Gastroesophageal sphincter (tissue), 4 donors: ENCODE measurements at regions not wholly inside any gene's neighbourhood (a gene's known extent, or its start where the extent isn't known, plus 50 kb on each side); places are given as distances from the start of the nearest gene placed in this dataset.

Source experiments
- ATAC-seq: fragments of 150-250 bp; one replicate; pipeline ENCODE4 v1.9.1; 2016; ENCODE audit warnings: mild to moderate bottlenecking, moderate library complexity
- H3K27ac ChIP-seq, 4 donors: fragments of 200-600 bp; sonication (generic) in 3 of 4; 1 replicate in 3 of 4; 2 replicates in 1 of 4; pipeline ENCODE4 v1.5.1; 2016 to 2019
- H3K27me3 ChIP-seq: fragments of 200-600 bp; sonication (generic); one replicate; pipeline ENCODE4 v1.5.1; 2019
- H3K36me3 ChIP-seq, 2 donors: fragments of 200-600 bp; sonication (generic); one replicate each; pipeline ENCODE4 v1.5.1; 2019; ENCODE audit warnings: control low read depth in 1 of 2
- H3K4me1 ChIP-seq, 3 donors: fragments of 200-600 bp; sonication (generic); 1 replicate in 2 of 3; 2 replicates in 1 of 3; pipeline ENCODE4 v1.5.1; 2016 to 2019; ENCODE audit warnings: control low read depth in 2 of 3
- H3K4me3 ChIP-seq, 2 donors: fragments of 200-600 bp; sonication (generic); one replicate each; pipeline ENCODE4 v1.5.1; 2019; ENCODE audit warnings: mild to moderate bottlenecking in 1 of 2, moderate library complexity in 1 of 2
- H3K9me3 ChIP-seq, 3 donors: fragments of 200-600 bp; sonication (generic); one replicate each; pipeline ENCODE4 v1.5.1; 2017 to 2019; ENCODE audit warnings: control low read depth in 2 of 3
- EP300 ChIP-seq: sonication (generic); formaldehyde crosslinking; IDR thresholded peaks from one replicate; pipeline ENCODE4 v1.6.1; 2017; ENCODE audit warnings: antibody characterized with exemption, mild to moderate bottlenecking
- POLR2A ChIP-seq, 2 donors: fragments of 450-650 bp; IDR thresholded peaks; one replicate each; pipeline ENCODE4 v1.6.1; 2017; ENCODE audit warnings: antibody characterized with exemption in 2 of 2, mild to moderate bottlenecking in 2 of 2, moderate library complexity in 1 of 2
- POLR2AphosphoS5 ChIP-seq: sonication (generic); formaldehyde crosslinking; IDR thresholded peaks from one replicate; pipeline ENCODE4 v1.6.1; 2017; ENCODE audit warnings: antibody characterized with exemption
- WGBS, 2 donors: methylation state at CpG; one replicate each; pipeline ENCODE4 v1.1.5; 2018; ENCODE audit warnings: low coverage in 1 of 2; 5-methylcytosine and 5-hydroxymethylcytosine counted together
- TF ChIP-seq, protein P1 (sequence below), 4 experiments: fragments of 200-600 bp in 2 of 4; fragments of 450-650 bp in 2 of 4; sonication (generic) in 1 of 4; IDR thresholded peaks; one replicate each; pipeline ENCODE4 v1.5.1; 2017 to 2019; ENCODE audit warnings: antibody characterized with exemption in 4 of 4, mild to moderate bottlenecking in 2 of 4, moderate library complexity in 2 of 4

DNA sequence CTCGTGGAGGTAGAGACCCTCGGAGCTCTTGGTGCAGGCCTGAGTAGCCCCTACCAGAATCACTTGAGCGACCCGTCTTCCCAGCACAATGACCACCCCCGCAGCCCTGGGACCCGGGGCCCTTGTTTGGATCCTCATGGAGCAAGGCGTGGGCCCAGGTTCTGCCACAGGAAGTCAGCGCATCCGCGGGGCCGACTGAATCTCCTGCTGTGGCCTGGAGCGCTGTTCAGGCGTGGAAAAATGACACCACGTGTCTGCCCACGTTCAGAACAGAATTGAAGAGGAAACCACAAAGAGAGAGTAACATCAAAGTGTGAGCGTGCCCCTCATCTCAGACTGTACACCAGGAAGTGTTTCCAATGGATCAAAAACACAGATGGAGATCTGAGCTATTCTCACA is 1479.2 kb downstream of the TBC1D22A start:
- ATAC-seq = no peak
- WGBS, 2 donors = 70% methylated on average over 4 of the region's 16 CpGs; no CpG with 5 or more reads in 1 of the 2 donors

DNA sequence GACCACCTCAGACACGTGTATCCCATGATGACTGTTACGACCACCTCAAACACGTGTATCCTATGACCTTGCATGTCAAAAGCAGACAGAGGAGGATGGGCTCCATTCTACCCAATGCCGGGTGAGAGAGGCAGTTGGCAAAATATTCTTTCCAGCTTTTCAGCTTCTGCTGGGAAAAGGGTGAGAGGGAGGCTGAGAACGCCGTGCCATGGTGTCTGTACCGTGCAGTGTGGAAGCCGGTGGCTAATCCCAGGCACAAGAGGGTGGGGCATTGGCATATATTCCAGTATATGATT is 1478.4 kb downstream of the TBC1D22A start:
- peaks cover 72% of the 10 kb centered on the region for H3K27me3 ChIP-seq
- H3K36me3 ChIP-seq = no peaks in the 10 kb centered on the region
- no peak overlapping the region for H3K4me3 ChIP-seq
- H3K27ac ChIP-seq = no peak overlapping the region
- TF ChIP-seq, protein P1, sequence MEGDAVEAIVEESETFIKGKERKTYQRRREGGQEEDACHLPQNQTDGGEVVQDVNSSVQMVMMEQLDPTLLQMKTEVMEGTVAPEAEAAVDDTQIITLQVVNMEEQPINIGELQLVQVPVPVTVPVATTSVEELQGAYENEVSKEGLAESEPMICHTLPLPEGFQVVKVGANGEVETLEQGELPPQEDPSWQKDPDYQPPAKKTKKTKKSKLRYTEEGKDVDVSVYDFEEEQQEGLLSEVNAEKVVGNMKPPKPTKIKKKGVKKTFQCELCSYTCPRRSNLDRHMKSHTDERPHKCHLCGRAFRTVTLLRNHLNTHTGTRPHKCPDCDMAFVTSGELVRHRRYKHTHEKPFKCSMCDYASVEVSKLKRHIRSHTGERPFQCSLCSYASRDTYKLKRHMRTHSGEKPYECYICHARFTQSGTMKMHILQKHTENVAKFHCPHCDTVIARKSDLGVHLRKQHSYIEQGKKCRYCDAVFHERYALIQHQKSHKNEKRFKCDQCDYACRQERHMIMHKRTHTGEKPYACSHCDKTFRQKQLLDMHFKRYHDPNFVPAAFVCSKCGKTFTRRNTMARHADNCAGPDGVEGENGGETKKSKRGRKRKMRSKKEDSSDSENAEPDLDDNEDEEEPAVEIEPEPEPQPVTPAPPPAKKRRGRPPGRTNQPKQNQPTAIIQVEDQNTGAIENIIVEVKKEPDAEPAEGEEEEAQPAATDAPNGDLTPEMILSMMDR (IDR thresholded peaks at IDR 0.05) = no peak
- TF ChIP-seq POLR2AphosphoS5 (no peak), EP300 (no peak), POLR2A (IDR thresholded peaks at IDR 0.05) (no peak)
- no peak for ATAC-seq
- H3K4me1 ChIP-seq = no peaks in the 10 kb centered on the region
- WGBS, 2 donors = 90 to 94% methylated on average over 2 to 5 of the region's 8 CpGs
- H3K9me3 ChIP-seq = no peaks in the 10 kb centered on the region

More for the DNA sequence above, 1479.2 kb downstream of the TBC1D22A start:
- Histone ChIP-seq H3K9me3 (no peaks in the 10 kb centered on the region), H3K36me3 (no peaks in the 10 kb centered on the region), H3K27me3 (peaks cover 75% of the 10 kb centered on the region), H3K27ac (no peak overlapping the region), H3K4me1 (no peaks in the 10 kb centered on the region), H3K4me3 (no peak overlapping the region)
- no peak for TF ChIP-seq POLR2AphosphoS5
- TF ChIP-seq, protein P1 (IDR thresholded peaks at IDR 0.05) = no peak
- TF ChIP-seq EP300 = no peak
- TF ChIP-seq POLR2A (IDR thresholded peaks at IDR 0.05) = no peak

DNA sequence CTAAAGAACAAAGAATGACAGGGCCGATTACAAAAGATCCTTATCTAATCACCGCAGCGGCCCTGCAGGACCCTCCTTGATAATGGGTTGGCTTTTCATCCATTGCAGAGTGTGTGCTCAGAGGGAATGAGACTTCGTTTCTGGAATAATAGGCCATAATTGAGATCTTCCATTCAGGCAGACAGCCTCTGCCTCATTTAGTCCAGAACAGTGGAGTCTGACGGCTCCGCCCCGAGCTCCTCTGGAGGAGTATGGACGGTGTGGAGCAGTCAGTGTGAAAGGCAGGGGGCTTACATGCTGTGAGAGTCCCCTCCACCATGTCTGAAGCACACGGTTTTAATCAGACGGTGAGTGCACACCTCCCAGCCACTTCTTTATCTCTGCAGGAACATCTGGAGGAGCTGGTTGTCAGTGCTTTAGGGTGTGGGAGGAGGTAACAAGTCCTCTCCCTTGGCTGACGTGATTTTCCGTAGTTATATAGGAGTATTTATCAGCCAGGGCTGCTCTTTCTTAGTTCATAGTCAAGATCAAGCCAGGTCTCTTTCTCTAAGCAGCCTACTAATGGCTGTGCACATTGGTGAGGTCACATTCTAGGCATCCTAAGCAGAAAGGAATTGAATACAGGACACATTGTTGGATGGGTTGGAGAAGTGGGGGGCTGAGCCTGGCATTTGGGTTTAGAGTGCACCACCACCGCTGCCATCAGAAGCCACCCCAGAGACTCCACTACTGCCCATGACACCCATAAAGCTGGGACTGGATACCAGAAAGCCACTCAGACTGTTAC is 1477.9 kb downstream of the TBC1D22A start:
- Histone ChIP-seq H3K9me3 (no peaks in the 10 kb centered on the region), H3K27me3 (peaks cover 72% of the 10 kb centered on the region), H3K27ac (no peak overlapping the region), H3K36me3 (no peaks in the 10 kb centered on the region), H3K4me1 (no peaks in the 10 kb centered on the region), H3K4me3 (no peak overlapping the region)
- TF ChIP-seq EP300 = no peak
- TF ChIP-seq, protein P1 (IDR thresholded peaks at IDR 0.05) = no peak
- TF ChIP-seq POLR2A (IDR thresholded peaks at IDR 0.05) = no peak
- no peak for TF ChIP-seq POLR2AphosphoS5
- ATAC-seq = no peak
- WGBS, 2 donors = 26 to 36% methylated on average over 6 to 7 of the region's 13 CpGs

DNA sequence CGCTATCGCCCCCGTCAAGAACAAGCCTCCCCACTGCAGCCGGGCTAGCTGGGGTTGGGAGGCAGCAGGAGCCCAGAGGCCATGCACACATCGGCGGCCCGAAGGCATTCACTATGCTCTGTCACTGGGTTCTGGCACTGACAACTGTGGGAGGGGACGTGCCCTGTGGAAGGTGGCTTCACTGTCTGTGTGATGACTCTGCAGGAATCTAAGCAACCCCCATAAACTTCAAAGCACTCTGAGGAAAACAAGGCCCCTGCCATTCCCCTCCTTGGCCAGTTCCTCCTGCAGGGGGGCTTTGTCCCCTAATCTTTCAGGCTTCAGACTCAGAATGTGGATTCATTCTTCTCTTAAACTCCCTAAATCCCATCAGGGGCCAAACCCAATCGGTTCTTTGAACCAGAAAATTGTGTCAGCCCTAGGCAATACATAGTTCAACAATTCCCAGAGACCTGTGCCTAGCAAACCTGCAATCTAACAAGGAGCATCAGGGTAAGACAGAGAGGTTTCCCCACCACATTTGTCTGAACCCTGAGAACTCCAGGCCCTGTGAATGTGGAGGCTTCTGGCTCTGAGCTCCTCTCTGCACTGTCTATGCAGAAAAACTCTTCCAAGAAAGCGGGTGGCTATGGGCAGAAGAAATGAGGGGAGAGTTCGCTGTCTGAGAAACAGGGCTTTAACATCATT is 1477.2 kb downstream of the TBC1D22A start:
- Histone ChIP-seq H3K4me1 (no peaks in the 10 kb centered on the region), H3K9me3 (no peaks in the 10 kb centered on the region), H3K27ac (no peak overlapping the region), H3K36me3 (no peaks in the 10 kb centered on the region), H3K27me3 (peaks cover 65% of the 10 kb centered on the region), H3K4me3 (no peak overlapping the region)
- no peak for ATAC-seq
- TF ChIP-seq EP300 (no peak), POLR2A (IDR thresholded peaks at IDR 0.05) (no peak)
- TF ChIP-seq, protein P1 (IDR thresholded peaks at IDR 0.05) = no peak
- WGBS, 2 donors = 69% methylated on average over 4 of the region's 11 CpGs; no CpG with 5 or more reads in 1 of the 2 donors

DNA sequence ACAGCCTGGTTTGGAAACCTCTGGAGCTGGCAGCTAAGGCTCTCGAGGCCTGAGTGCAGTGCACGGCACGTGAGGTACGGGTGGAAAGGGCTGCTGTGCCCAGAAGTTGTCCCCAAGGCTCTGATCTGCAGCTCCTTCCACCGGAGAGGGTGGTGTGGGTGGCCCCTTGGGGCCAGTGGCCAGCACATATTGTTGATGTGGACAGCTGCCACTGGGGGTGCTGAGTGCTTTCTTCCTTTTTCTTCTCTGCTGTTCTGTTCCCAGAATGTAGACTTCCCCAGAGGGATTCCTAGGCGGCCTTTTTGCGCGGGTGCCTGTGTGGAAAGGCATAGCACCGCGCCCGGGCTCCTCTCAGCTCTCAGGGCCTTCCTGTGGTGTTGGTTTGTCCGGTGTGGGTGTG is 1476.5 kb downstream of the TBC1D22A start:
- no peaks in the 10 kb centered on the region for H3K4me1 ChIP-seq
- H3K9me3 ChIP-seq = peaks cover 0 to 4% (median 0%) of the 10 kb centered on the region in 3 donors
- 50% methylated on average over 5 of the region's 12 CpGs; no CpG with 5 or more reads in 1 of the 2 donors for whole genome bisulfite sequencing, 2 donors
- no peaks in the 10 kb centered on the region for H3K36me3 ChIP-seq
- H3K4me3 ChIP-seq = no peak overlapping the region
- H3K27me3 ChIP-seq = peaks cover 59% of the 10 kb centered on the region
- TF ChIP-seq POLR2AphosphoS5 (no peak), POLR2A (IDR thresholded peaks at IDR 0.05) (no peak), EP300 (no peak)
- TF ChIP-seq, protein P1 (IDR thresholded peaks at IDR 0.05) = no peak
- ATAC-seq = no peak
- no peak overlapping the region for H3K27ac ChIP-seq
